LNCaP clone FGC (cell line): ENCODE measurements at regions not wholly inside any gene's neighbourhood (a gene's known extent, or its start where the extent isn't known, plus 50 kb on each side); places are given as distances from the start of the nearest gene placed in this dataset.

Experiments used
- DNase-seq: peaks from one replicate; pipeline ENCODE4 v3.0.0-alpha.2; 2011; ENCODE audit warnings: low read depth
- H3K4me3 ChIP-seq: 2 replicates; pipeline ENCODE4 v1.5.1; 2011; ENCODE audit warnings: mild to moderate bottlenecking, low read depth, low read length, control low read depth
- TF ChIP-seq, protein P1 (sequence below): IDR thresholded peaks from 2 replicates; pipeline ENCODE4 v1.5.1; 2012; ENCODE audit warnings: mild to moderate bottlenecking; ENCODE audit not compliant: control insufficient read depth, insufficient read depth; ENCODE audit errors: extremely low read depth

DNA sequence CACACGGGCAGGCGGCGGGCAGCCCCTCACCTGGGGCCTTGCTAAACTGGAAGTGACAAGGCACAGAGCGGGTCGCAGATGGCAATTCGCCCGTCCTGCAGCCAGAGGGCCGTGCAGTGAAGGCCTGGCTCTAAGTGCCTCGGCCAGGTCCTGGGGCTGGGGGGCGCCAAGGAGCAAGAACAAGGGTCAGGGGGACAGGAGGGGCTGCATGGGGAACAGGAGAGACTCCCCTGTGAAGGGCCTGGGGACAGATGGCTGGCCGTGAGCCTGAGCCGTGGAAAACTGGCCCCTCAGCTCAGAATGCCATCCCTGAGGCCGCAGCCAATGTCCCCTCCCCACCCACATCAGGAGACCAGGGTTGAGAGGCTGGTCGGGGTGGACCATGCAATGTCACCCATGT is 60.0 kb downstream of the RTL6 start:
- no peak overlapping the region for H3K4me3 ChIP-seq
- TF ChIP-seq, protein P1, sequence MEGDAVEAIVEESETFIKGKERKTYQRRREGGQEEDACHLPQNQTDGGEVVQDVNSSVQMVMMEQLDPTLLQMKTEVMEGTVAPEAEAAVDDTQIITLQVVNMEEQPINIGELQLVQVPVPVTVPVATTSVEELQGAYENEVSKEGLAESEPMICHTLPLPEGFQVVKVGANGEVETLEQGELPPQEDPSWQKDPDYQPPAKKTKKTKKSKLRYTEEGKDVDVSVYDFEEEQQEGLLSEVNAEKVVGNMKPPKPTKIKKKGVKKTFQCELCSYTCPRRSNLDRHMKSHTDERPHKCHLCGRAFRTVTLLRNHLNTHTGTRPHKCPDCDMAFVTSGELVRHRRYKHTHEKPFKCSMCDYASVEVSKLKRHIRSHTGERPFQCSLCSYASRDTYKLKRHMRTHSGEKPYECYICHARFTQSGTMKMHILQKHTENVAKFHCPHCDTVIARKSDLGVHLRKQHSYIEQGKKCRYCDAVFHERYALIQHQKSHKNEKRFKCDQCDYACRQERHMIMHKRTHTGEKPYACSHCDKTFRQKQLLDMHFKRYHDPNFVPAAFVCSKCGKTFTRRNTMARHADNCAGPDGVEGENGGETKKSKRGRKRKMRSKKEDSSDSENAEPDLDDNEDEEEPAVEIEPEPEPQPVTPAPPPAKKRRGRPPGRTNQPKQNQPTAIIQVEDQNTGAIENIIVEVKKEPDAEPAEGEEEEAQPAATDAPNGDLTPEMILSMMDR = no peak
- DNase-seq = no peak

DNA sequence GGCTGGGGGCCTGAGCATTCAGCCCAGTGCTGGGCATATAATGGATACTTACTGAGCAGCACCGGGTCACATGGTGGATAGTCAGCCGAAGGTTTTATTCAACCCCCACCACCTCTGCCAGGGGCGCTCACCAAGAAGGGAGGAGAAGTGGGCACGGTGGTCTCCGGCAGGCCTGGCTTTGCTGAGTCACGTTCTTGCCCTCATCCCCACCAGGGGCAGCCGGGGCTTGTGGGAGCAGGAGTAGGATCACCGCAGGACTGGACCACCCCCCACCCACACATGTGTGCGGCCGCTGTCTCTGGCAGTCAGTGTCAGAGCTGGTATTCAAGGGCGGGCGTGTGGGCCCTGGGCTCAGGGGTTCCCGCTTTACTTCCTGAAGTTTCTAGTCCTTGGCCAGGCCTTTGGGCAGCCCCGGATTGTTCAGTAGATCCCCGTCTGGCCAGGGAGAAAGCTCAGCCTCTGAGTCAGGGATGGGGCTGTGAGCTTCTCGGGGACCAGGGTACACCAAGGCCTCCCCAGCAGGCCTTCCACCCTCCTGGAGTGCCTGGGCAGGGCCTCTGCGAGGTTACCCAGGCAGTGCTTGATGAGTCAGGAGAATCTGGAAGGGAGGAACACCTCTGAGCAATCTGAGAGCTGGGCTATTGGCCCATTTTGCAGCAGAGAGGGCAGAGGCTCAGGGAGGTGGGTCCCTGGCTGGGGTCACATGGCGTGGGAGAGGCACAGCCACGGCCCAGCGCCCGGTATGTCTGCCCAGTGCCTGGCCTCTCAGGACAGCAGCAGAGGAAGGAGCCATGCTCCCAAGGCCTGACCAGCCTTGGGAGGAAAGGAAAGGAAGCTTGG is 60.6 kb downstream of the RTL6 start:
- DNase-seq = no peak
- TF ChIP-seq, protein P1 = no peak
- no peak overlapping the region for H3K4me3 ChIP-seq

DNA sequence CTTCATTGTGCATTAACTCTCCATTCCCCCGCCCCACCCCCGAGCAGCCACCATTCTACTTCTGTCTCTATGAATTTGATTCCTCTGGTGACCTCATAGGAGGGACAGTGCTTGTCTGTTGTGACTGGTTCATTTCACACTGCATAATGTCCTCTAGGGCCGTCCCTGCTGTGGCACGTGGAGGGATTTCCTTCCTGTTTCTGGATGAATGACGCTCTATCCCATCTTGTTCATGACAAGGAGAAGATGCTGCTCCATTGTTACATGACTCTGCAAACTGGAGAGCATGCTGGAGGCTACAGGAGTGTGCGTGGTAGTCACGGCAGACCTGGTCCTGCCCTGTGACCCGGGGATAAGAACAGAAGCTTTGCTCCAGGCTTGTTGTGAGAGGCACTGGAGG is 61.3 kb downstream of the RTL6 start:
- TF ChIP-seq, protein P1 = no peak
- H3K4me3 ChIP-seq = no peak overlapping the region
- DNase-seq = no peak

DNA sequence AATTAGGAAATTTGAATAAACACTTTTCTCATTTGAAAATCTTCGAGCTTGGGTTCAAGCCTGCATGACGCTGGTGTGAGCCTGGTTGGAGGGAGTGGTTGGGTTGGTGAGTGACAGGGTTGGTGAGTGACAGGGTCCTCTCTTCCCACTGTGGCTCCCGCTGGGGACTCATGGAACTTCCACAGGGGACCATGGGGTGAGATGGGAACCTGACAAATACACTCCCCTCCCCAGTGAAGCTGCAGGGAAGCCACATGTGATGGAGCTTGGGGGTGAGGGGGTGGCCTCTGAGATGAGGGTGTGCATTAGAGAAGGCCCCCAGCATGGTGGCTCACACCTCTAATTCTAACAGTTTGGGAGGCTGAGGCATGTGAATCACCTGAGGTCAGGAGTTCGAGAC is 66.8 kb downstream of the RTL6 start:
- TF ChIP-seq, protein P1 = no peak
- no peak overlapping the region for H3K4me3 ChIP-seq
- no peak for DNase-seq

DNA sequence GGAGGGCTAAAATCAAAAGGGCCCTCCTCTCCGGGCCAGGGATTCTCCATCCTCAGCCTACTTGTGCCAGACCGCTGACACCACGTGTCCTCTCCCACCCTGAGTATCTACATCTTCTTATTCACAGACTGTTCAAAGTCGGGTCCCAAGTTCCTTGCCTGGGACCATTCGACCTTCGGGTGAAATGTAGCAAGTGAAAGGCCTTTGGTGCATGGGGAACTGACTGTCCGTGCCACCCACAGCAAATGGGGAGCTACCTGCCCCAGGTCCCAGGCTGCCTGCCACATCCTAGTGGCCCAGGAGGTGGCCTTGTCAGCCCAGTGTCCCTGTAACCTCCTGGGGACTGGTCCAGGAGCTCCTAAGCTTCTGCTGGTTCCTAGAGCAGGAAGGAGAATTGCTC is 67.3 kb downstream of the RTL6 start:
- TF ChIP-seq, protein P1 = no peak
- DNase-seq = no peak
- no peak overlapping the region for H3K4me3 ChIP-seq

DNA sequence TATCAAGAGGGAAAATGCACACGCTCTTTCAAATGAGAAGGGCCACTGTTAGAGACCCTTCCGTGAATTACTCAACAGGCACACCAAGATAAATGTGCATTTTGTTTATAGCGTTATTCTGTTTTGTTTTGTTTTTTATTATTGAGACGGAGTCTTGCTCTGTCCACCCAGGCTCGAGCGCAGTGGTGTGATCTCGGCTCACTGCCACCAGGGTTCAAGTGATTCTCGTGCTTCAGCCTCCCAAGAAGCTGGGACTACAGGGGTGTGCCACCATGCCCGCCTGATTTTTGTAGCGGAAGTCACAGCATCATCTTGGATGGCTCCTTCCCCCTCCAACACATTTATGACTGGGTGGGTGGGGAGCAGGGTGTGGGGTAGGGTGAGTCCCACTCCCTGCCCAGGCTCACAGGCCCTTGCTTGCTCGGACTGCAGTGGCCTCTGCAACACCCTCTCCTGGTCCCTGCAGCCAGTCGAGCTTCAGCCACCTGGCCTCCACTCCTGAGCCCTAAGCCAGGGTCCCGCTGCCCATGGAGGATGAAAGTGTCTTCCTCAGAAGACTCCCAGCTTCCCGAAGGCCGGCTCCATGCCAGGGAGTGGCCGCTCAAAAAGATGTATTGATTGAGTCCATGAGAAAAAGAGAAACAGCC is 68.0 kb downstream of the RTL6 start:
- no peak for DNase-seq
- H3K4me3 ChIP-seq = no peak overlapping the region
- TF ChIP-seq, protein P1 = no peak
